ENCODE measurements at regions not wholly inside any gene's neighbourhood (a gene's known extent, or its start where the extent isn't known, plus 50 kb on each side); places are given as distances from the start of the nearest gene placed in this dataset.

DNA sequence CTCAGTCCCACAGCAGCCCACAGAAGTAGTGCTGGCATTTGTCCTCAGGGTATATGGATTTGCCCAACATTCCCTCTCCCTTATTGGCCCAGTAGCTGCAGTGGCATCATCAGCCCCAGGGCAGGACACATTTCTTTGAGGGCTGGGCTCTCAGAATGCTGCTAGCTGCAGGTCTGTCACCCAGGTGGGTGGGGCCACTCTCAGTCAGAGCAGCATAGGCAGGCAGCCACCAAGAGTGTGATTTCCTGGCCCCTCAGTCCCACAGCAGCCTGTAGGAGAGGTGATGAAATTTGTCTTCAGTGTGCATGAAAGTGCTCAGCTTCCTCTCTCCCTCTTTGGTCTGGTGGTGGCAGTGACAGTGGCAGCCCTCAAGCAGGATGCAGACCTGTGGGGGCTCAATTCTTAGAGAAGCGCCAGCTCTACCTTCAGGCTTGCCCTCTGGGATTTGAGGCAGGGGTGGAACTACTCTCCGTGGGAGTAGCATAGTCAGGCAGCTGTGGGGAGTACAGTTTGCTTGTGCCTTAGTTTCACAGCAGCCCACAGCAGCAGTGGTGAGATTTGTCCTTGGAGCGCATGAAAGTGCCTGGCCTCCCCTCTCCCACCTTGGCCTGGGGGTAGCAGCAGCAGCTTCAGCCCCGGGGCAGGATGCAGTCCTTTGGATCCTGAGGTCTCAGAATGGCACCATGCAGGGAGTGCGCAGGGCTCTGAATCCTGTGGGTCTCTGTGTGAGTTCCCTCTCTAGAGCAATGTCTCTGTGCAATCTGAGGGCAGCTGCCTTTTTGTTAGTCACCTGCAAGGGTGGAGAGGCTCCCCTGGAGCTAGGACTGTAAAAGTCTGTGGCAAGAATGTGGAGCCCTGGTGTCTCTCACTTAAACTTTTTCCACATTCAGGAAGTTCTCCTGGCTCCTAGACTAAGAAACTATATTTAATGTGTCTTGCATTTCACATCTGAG, 1229.1 kb downstream of the ROBO2 start:
- H3K27me3 ChIP-seq (ENCODE audit: insufficient read depth, low read length) = no peaks in the 10 kb centered on the region
- no peak overlapping the region for H3K4me3 ChIP-seq (ENCODE audit: low read length)
- no peak overlapping the region for H2AFZ ChIP-seq (ENCODE audit: low read depth, low read length)
- no peaks in the 10 kb centered on the region for H3K4me1 ChIP-seq (ENCODE audit: insufficient read depth, low read length)
- H3K36me3 ChIP-seq (ENCODE audit: insufficient read depth, low read length) = no peaks in the 10 kb centered on the region
- H3K9me3 ChIP-seq (ENCODE audit: low read length) = peaks cover 5% of the 10 kb centered on the region

DNA sequence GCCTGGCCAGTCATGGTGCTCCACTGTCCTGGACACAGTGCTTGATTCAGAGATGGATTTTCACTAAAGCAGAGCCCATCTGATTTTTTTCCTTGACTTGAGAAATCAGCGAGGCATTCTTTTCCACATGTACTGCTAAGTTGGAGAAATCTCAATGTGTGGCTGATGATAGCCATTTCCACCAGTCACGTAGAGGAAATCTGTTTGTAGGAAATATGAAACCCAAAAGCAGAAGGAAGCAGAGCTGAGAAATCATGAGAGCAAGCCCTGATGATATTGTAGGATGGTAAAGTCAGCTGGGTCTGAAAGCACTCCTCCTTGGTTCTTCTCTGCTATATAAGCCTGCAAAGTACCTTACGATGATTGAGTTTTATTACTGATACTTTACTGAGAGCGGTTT, 1233.4 kb downstream of the ROBO2 start:
- Histone ChIP-seq H3K4me3 (ENCODE audit: low read length) (no peak overlapping the region), H3K9me3 (ENCODE audit: low read length) (peaks cover under 1% of the 10 kb centered on the region), H2AFZ (ENCODE audit: low read depth, low read length) (no peak overlapping the region), H3K27me3 (ENCODE audit: insufficient read depth, low read length) (no peaks in the 10 kb centered on the region), H3K36me3 (ENCODE audit: insufficient read depth, low read length) (no peaks in the 10 kb centered on the region), H3K4me1 (ENCODE audit: insufficient read depth, low read length) (peaks cover 7% of the 10 kb centered on the region)

DNA sequence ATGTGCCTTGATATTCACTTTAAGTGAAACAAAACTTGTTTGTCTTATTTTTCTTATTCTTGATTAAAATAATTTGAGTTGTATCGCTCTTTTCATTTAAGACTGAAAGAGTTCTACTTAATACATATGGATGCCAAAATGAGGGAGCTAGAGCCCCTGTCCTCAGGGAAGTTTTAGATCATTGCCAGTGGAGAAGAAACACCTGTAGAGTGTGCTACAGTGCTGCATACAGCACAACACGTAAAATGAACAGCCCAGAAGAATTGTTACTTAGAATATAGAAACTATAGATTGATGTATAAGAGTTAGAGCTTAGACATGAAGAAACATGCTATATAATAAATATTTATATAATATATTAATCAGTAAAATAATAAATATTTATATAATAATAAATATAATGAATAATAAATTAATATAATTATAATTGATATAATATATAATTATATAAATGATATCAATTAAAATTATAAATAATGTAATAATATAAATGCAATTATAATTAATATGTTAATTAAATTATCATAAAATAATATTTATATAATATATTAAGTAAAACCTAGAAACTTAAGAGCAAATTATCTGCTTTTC, 1234.7 kb downstream of the ROBO2 start:
- Histone ChIP-seq H3K9me3 (ENCODE audit: low read length) (no peaks in the 10 kb centered on the region), H3K27me3 (ENCODE audit: insufficient read depth, low read length) (no peaks in the 10 kb centered on the region), H3K4me3 (ENCODE audit: low read length) (no peak overlapping the region), H3K4me1 (ENCODE audit: insufficient read depth, low read length) (peaks cover 7% of the 10 kb centered on the region), H3K36me3 (ENCODE audit: insufficient read depth, low read length) (no peaks in the 10 kb centered on the region), H2AFZ (ENCODE audit: low read depth, low read length) (no peak overlapping the region)

DNA sequence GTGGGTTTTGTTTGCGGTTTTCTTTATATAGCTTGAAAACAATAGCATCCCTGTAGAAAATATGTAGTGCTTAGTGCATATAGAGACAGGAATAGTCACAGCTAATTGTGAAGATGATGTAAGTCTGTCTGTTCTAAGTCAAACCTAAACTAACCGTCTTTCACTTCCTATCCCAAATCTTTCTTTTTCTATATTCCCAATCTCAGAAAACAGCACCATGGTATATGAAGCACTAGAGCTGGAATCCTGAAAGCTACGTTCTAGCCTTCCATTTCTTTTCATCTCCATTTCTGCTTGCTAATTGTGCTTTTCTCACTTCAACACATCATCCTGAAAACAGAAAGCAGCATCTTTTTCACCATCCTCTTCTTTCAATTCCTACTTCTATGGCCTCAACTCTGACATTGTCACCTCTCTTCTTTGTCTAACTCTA, 1235.5 kb downstream of the ROBO2 start:
- no peaks in the 10 kb centered on the region for H3K9me3 ChIP-seq (ENCODE audit: low read length)
- H3K36me3 ChIP-seq (ENCODE audit: insufficient read depth, low read length) = no peaks in the 10 kb centered on the region
- peaks cover 7% of the 10 kb centered on the region for H3K4me1 ChIP-seq (ENCODE audit: insufficient read depth, low read length)
- H2AFZ ChIP-seq (ENCODE audit: low read depth, low read length) = no peak overlapping the region
- H3K4me3 ChIP-seq (ENCODE audit: low read length) = no peak overlapping the region
- no peaks in the 10 kb centered on the region for H3K27me3 ChIP-seq (ENCODE audit: insufficient read depth, low read length)

DNA sequence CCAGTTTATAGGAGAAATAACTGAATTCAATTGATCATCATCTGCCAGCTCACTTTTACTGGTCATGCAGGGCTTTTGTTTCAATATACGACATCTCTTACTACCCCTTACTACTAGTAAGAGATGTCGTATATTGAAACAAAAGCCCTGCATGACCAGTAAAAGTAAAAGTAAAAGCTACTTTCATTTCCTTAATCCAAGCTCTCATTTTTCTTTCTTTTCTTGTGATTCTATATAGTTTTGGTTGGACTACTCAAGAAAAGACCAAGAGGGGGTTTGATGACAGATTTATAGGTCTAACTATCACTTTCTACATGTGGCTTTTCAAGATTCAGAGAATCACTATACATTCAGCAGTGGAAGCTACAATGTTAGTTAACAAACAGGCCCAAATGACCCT, 1237.3 kb downstream of the ROBO2 start:
- H3K4me3 ChIP-seq (ENCODE audit: low read length) = no peak overlapping the region
- no peaks in the 10 kb centered on the region for H3K36me3 ChIP-seq (ENCODE audit: insufficient read depth, low read length)
- no peak overlapping the region for H2AFZ ChIP-seq (ENCODE audit: low read depth, low read length)
- H3K4me1 ChIP-seq (ENCODE audit: insufficient read depth, low read length) = peaks cover 7% of the 10 kb centered on the region
- no peaks in the 10 kb centered on the region for H3K9me3 ChIP-seq (ENCODE audit: low read length)
- no peaks in the 10 kb centered on the region for H3K27me3 ChIP-seq (ENCODE audit: insufficient read depth, low read length)

DNA sequence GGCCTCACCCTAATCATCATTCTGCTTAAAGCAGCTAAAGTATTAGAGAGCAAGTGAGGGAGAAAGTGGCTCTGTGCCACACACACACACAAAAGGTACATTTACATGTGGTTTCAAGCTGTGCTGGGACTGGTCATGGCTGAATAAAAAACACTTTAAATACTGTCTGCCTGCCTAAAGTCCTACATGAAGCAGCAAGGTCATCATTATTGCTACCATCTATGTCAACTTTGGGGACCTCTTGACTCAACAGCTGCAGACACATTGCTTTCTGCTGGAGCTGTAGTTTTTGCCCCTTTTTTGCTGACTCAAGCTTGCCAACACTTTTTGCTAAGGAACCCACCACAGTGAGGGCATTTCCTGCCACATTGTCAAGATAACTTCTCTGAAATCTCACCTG, 1237.9 kb downstream of the ROBO2 start:
- H3K36me3 ChIP-seq (ENCODE audit: insufficient read depth, low read length) = no peaks in the 10 kb centered on the region
- peaks cover 7% of the 10 kb centered on the region for H3K4me1 ChIP-seq (ENCODE audit: insufficient read depth, low read length)
- H2AFZ ChIP-seq (ENCODE audit: low read depth, low read length) = no peak overlapping the region
- H3K27me3 ChIP-seq (ENCODE audit: insufficient read depth, low read length) = no peaks in the 10 kb centered on the region
- H3K4me3 ChIP-seq (ENCODE audit: low read length) = no peak overlapping the region
- no peaks in the 10 kb centered on the region for H3K9me3 ChIP-seq (ENCODE audit: low read length)

DNA sequence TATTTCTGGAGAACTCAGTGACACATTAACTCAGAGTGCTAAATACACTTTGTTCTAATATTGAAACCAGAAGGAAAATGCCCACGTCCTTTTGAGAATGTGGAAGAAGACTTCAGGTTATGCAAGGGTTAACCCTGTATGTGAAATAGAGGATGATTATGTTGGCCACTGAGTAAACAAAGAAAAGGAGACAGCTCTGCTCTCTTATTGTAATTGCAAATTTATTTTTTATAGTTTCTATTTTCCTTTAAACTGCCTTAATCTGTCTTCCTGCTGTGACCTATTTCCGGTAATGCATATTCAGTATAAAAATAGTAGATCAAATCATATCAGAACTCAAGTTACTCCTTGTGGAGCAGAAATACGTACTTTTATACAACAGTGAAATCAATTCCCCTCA, 1239.2 kb downstream of the ROBO2 start:
- Histone ChIP-seq H3K27me3 (ENCODE audit: insufficient read depth, low read length) (no peaks in the 10 kb centered on the region), H3K36me3 (ENCODE audit: insufficient read depth, low read length) (no peaks in the 10 kb centered on the region), H3K4me1 (ENCODE audit: insufficient read depth, low read length) (peaks cover 7% of the 10 kb centered on the region), H3K4me3 (ENCODE audit: low read length) (no peak overlapping the region), H2AFZ (ENCODE audit: low read depth, low read length) (no peak overlapping the region), H3K9me3 (ENCODE audit: low read length) (no peaks in the 10 kb centered on the region)

DNA sequence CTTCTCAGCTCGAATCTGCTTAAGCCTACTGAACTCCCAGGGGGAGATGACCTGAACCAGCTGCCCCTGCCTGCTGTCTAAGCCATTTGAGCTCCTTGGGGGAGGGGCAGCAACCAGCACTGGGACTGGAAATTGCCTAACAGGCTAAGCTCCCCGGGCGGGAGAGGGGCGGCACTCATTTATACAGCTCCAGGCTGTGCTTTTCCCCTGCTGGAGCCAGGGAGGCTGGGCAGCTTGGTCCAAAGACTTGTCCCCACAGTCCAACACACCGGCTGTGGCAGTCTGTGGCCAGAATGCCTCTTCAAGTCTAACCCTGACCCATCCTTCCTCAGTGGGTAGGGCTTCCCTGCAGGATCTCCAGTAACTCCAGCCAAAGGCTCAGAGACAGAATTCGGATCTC, 1241.5 kb downstream of the ROBO2 start:
- Histone ChIP-seq H3K27me3 (ENCODE audit: insufficient read depth, low read length) (no peaks in the 10 kb centered on the region), H3K36me3 (ENCODE audit: insufficient read depth, low read length) (no peaks in the 10 kb centered on the region)

DNA sequence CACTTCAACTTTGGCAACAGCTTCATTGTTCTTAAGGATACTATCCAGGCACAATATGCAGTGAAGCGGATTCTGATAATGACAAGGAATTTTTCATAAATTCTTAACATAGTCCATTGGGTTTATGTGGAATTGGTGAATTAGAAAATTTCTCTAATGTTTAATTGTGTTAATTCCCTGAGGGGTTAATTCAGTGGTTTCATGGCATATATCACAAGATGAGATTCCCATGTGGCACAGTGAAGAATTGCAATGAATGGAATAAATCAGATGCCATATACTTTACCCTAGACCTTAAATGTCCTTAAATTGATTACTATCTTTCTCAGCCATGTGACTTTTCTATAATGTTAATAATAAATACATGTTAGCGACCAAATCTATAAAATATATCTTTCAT, 1244.1 kb downstream of the ROBO2 start:
- no peak overlapping the region for H3K4me3 ChIP-seq (ENCODE audit: low read length)

More for the DNA sequence above, 1241.5 kb downstream of the ROBO2 start:
- no peak overlapping the region for H3K4me3 ChIP-seq (ENCODE audit: low read length)
- no peak overlapping the region for H2AFZ ChIP-seq (ENCODE audit: low read depth, low read length)
- H3K4me1 ChIP-seq (ENCODE audit: insufficient read depth, low read length) = peaks cover 14% of the 10 kb centered on the region
- H3K9me3 ChIP-seq (ENCODE audit: low read length) = no peaks in the 10 kb centered on the region

DNA sequence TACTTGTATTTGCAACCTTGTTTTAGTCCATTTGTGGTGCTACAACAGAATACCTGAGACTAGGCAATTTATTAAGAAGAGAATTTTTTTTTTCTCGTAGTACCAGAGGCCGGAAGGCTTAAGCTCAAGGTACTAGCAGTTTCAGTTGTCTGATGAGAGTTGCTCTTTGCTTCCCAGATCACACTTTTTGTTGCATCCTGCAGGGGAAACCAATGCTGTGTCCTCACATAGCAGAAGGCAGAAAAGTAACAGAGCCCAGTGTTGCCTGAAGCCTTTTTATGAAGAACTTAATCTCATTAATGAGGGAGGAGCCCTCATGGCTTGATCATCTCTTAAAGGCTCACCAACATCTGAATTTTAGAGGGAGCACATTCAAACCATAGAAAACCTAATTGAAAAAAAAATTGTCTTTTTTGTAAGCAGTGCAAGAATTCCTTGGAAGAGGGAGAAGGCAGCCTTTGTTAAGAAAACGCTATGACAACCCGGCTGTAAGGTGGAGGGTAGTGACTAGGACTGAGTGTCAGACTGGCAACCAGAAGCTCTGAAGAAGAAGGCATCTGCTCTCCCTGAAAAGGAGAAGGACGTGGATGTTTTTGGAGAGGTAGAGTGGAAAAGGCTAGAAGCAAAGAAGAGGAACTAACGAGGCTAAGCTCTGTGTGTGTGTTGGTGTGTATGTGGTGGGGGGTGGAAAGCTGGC, 1245.3 kb downstream of the ROBO2 start:
- no peak overlapping the region for H2AFZ ChIP-seq (ENCODE audit: low read depth, low read length)
- H3K4me3 ChIP-seq (ENCODE audit: low read length) = no peak overlapping the region
- no peaks in the 10 kb centered on the region for H3K27me3 ChIP-seq (ENCODE audit: insufficient read depth, low read length)
- no peaks in the 10 kb centered on the region for H3K9me3 ChIP-seq (ENCODE audit: low read length)
- H3K4me1 ChIP-seq (ENCODE audit: insufficient read depth, low read length) = peaks cover 6% of the 10 kb centered on the region
- H3K36me3 ChIP-seq (ENCODE audit: insufficient read depth, low read length) = no peaks in the 10 kb centered on the region

More for the DNA sequence above, 1244.1 kb downstream of the ROBO2 start:
- H2AFZ ChIP-seq (ENCODE audit: low read depth, low read length) = no peak overlapping the region
- H3K9me3 ChIP-seq (ENCODE audit: low read length) = no peaks in the 10 kb centered on the region
- no peaks in the 10 kb centered on the region for H3K36me3 ChIP-seq (ENCODE audit: insufficient read depth, low read length)
- no peaks in the 10 kb centered on the region for H3K27me3 ChIP-seq (ENCODE audit: insufficient read depth, low read length)
- H3K4me1 ChIP-seq (ENCODE audit: insufficient read depth, low read length) = peaks cover 6% of the 10 kb centered on the region

DNA sequence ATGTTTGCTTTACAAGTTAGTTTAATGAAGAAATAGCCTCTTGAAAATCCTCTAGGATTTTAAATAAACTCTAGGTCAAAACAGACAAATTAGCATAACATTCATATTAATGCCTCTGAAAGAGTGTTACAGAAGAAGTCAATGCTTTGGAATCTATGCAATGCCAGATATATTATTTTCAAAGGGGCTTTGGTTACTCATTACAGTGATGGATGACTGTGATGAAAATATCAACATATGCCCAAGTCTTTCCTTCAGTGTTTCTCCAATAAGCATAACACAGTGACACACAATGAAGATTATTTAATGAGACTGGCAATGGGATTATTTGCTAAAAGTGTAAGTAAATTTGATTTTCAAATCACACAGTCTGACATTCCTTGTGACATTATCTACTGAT, 1247.2 kb downstream of the ROBO2 start:
- H3K27me3 ChIP-seq (ENCODE audit: insufficient read depth, low read length) = no peaks in the 10 kb centered on the region
- no peaks in the 10 kb centered on the region for H3K36me3 ChIP-seq (ENCODE audit: insufficient read depth, low read length)
- no peak overlapping the region for H2AFZ ChIP-seq (ENCODE audit: low read depth, low read length)
- no peak overlapping the region for H3K4me3 ChIP-seq (ENCODE audit: low read length)
- no peaks in the 10 kb centered on the region for H3K9me3 ChIP-seq (ENCODE audit: low read length)
- peaks cover 6% of the 10 kb centered on the region for H3K4me1 ChIP-seq (ENCODE audit: insufficient read depth, low read length)

DNA sequence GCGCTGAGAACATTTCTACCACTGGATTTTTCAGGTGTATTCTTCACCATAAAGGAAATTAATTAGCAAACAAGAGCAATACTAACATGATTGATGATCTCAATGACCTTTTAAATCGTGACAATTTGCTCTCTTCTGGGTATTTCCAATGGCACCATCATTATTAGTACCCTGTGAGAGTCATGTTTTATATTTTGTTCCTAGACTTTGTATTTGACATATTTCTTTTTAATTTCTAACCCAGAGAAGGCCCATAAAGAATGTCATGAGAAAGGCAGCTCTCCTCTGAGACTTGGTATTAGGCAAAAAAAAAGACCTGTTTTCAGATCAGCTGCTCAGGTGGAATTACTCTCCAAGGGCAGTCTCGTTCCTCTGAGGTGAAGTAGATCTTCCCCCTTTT, 1253.4 kb downstream of the ROBO2 start:
- Histone ChIP-seq H2AFZ (ENCODE audit: low read depth, low read length) (no peak overlapping the region), H3K4me3 (ENCODE audit: low read length) (no peak overlapping the region), H3K27me3 (ENCODE audit: insufficient read depth, low read length) (no peaks in the 10 kb centered on the region), H3K9me3 (ENCODE audit: low read length) (no peaks in the 10 kb centered on the region), H3K4me1 (ENCODE audit: insufficient read depth, low read length) (no peaks in the 10 kb centered on the region), H3K36me3 (ENCODE audit: insufficient read depth, low read length) (no peaks in the 10 kb centered on the region)

DNA sequence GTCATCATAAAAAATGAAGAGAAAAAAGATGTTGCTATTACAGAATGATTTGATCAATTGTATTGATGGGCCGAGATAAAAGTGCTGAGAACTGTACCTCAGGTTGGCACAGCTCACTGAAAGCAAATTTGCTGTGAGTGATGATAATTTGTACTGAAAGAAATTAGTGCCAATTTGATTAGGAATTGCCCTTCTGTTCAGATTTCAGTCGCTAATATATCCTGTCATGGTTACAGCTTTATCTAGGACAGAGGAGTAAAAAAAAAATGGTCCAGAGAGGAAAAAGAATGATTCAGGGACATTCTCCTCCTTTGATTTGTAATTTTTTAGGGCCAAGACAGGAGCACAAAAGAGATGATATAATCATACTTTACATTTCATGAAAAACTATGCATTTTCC, 1264.2 kb downstream of the ROBO2 start:
- no peak overlapping the region for H3K4me3 ChIP-seq (ENCODE audit: low read length)
- no peaks in the 10 kb centered on the region for H3K27me3 ChIP-seq (ENCODE audit: insufficient read depth, low read length)
- no peaks in the 10 kb centered on the region for H3K4me1 ChIP-seq (ENCODE audit: insufficient read depth, low read length)
- no peaks in the 10 kb centered on the region for H3K9me3 ChIP-seq (ENCODE audit: low read length)
- no peaks in the 10 kb centered on the region for H3K36me3 ChIP-seq (ENCODE audit: insufficient read depth, low read length)
- H2AFZ ChIP-seq (ENCODE audit: low read depth, low read length) = no peak overlapping the region
